IMR-90 (cell line): ENCODE measurements at regions not wholly inside any gene's neighbourhood (a gene's known extent, or its start where the extent isn't known, plus 50 kb on each side); places are given as distances from the start of the nearest gene placed in this dataset.
"Not testable (repeated sequence)": the region's sequence is repeated elsewhere in the genome, so short reads cannot be mapped to it uniquely, and the experiment has no call there.

Source experiments
- ATAC-seq: fragments of 200-7000 bp; cut with Tn5 transposase; 2 replicates; pipeline ENCODE4 v1.9.1; 2020; ENCODE audit warnings: low read depth, mild to moderate bottlenecking, moderate library complexity
- BruUV-seq: library from RNA; stranded (reverse); fragments of 400-500 nt; replicated peaks from 2 replicates; lab custom pipeline; 2021; lab: Mats Ljungman, UMichigan
- CTCF ChIA-PET: fragments of 300-600 bp; formaldehyde crosslinking; extraction: SDS; loops from one replicate; lab custom pipeline; 2021; ENCODE audit warnings: antibody characterized with exemption; lab: Yijun Ruan, JAX
- POLR2A ChIA-PET: fragments of 300-600 bp; sonication (Branson Sonifier 250); formaldehyde crosslinking; loops from one replicate; lab custom pipeline; 2022; ENCODE audit warnings: antibody characterized with exemption; ENCODE audit not compliant: unreplicated experiment; lab: Charles Lee
- DNase-seq: peaks from one replicate; pipeline ENCODE4 v3.0.0; 2013
- H2AFZ ChIP-seq: replicated peaks from 2 replicates; pipeline ENCODE3; 2013; ENCODE audit warnings: low read length, mild to moderate bottlenecking; ENCODE audit not compliant: poor library complexity
- H2AK5ac ChIP-seq: 2 replicates; pipeline ENCODE4 v1.6.1; 2013; ENCODE audit warnings: low read depth, low read length, inconsistent platforms
- H2AK9ac ChIP-seq: replicated peaks from 2 replicates; pipeline ENCODE3; 2013; ENCODE audit warnings: mild to moderate bottlenecking, low read depth, low read length, moderate library complexity; ENCODE audit not compliant: poor library complexity
- H2BK120ac ChIP-seq: 2 replicates; pipeline ENCODE4 v1.6.1; 2013; ENCODE audit warnings: low read depth, low read length, inconsistent platforms
- H2BK15ac ChIP-seq: 3 replicates; pipeline ENCODE4 v1.6.1; 2013; ENCODE audit warnings: low read depth, low read length, inconsistent platforms
- H2BK20ac ChIP-seq: 2 replicates; pipeline ENCODE4 v1.6.1; 2013; ENCODE audit warnings: low read depth, mild to moderate bottlenecking, inconsistent platforms, low read length, moderate library complexity
- H2BK5ac ChIP-seq: 2 replicates; pipeline ENCODE4 v1.6.1; 2013; ENCODE audit warnings: mild to moderate bottlenecking, low read depth, low read length, inconsistent platforms; ENCODE audit not compliant: poor library complexity, severe bottlenecking
- H3K14ac ChIP-seq: replicated peaks from 2 replicates; pipeline ENCODE4 v1.6.1; 2013; ENCODE audit warnings: low read depth, low read length, inconsistent platforms
- H3K18ac ChIP-seq: 2 replicates; pipeline ENCODE4 v1.6.1; 2013; ENCODE audit warnings: low read depth, low read length, control low read depth
- H3K23ac ChIP-seq: 2 replicates; pipeline ENCODE4 v1.6.1; 2013; ENCODE audit warnings: low read depth, low read length, inconsistent platforms
- H3K27ac ChIP-seq: 2 replicates; pipeline ENCODE4 v1.5.1; 2013; ENCODE audit warnings: mild to moderate bottlenecking, control low read depth, low read length; ENCODE audit not compliant: insufficient read depth
- H3K27me3 ChIP-seq: 2 replicates; pipeline ENCODE4 v1.6.1; 2013; ENCODE audit warnings: low read length; ENCODE audit not compliant: control insufficient read depth, insufficient read depth
- H3K36me3 ChIP-seq: 2 replicates; pipeline ENCODE4 v1.6.1; 2013; ENCODE audit warnings: low read length, mixed read lengths; ENCODE audit not compliant: control insufficient read depth, insufficient read depth
- H3K4ac ChIP-seq: 2 replicates; pipeline ENCODE4 v1.6.1; 2013; ENCODE audit warnings: low read depth, low read length, inconsistent platforms
- H3K4me1 ChIP-seq: 2 replicates; pipeline ENCODE4 v1.6.1; 2013; ENCODE audit warnings: low read length, mixed read lengths; ENCODE audit not compliant: control insufficient read depth, insufficient read depth
- H3K4me2 ChIP-seq: 2 replicates; pipeline ENCODE4 v1.6.1; 2013; ENCODE audit warnings: low read depth, mild to moderate bottlenecking, control low read depth, low read length, moderate library complexity
- H3K4me3 ChIP-seq: 2 replicates; pipeline ENCODE4 v1.5.1; 2013; ENCODE audit warnings: low read depth, mild to moderate bottlenecking, control low read depth, low read length, moderate library complexity; ENCODE audit not compliant: insufficient read depth
- H3K56ac ChIP-seq: 2 replicates; pipeline ENCODE4 v1.6.1; 2013; ENCODE audit warnings: low read length, inconsistent platforms; ENCODE audit not compliant: insufficient read depth; ENCODE audit errors: extremely low read depth
- H3K79me1 ChIP-seq, 2 experiments: 2 replicates each; pipeline ENCODE4 v1.6.1; 2013; ENCODE audit warnings: low read length in 2 of 2, inconsistent platforms in 1 of 2, low read depth in 1 of 2
- H3K9ac ChIP-seq: 2 replicates; pipeline ENCODE4 v1.6.1; 2013; ENCODE audit warnings: low read depth, low read length, control low read depth
- H3K9me1 ChIP-seq: 2 replicates; pipeline ENCODE4 v1.6.1; 2013; ENCODE audit warnings: low read length, inconsistent platforms; ENCODE audit not compliant: insufficient read depth
- H3K9me3 ChIP-seq: 2 replicates; pipeline ENCODE4 v1.6.1; 2013; ENCODE audit warnings: low read length; ENCODE audit not compliant: control insufficient read depth, insufficient read depth
- H4K20me1 ChIP-seq: 2 replicates; pipeline ENCODE4 v1.6.1; 2013; ENCODE audit warnings: low read length, inconsistent platforms; ENCODE audit not compliant: insufficient read depth
- H4K5ac ChIP-seq: 2 replicates; pipeline ENCODE4 v1.6.1; 2013; ENCODE audit warnings: mild to moderate bottlenecking, low read depth, low read length, control low read depth
- H4K8ac ChIP-seq, 2 experiments: 2 replicates each; pipeline ENCODE4 v1.6.1; 2013; ENCODE audit warnings: low read depth in 2 of 2, low read length in 2 of 2, control low read depth in 1 of 2, inconsistent platforms in 1 of 2
- H4K91ac ChIP-seq: 2 replicates; pipeline ENCODE4 v1.6.1; 2013; ENCODE audit warnings: low read depth, low read length, inconsistent platforms; ENCODE audit not compliant: insufficient read depth
- CEBPB ChIP-seq: IDR thresholded peaks from 2 replicates; pipeline ENCODE4 v1.6.1; 2012; ENCODE audit warnings: low read depth, low read length, improper control_type of control experiment
- CHD1 ChIP-seq: IDR thresholded peaks from 2 replicates; pipeline ENCODE4 v1.6.1; 2012; ENCODE audit warnings: low read depth, low read length, improper control_type of control experiment
- MAFK ChIP-seq: IDR thresholded peaks from 2 replicates; pipeline ENCODE4 v1.6.1; 2012; ENCODE audit warnings: low read depth, low read length, improper control_type of control experiment
- MAZ ChIP-seq: IDR thresholded peaks from 2 replicates; pipeline ENCODE4 v1.6.1; 2012; ENCODE audit warnings: low read depth, mild to moderate bottlenecking, low read length, improper control_type of control experiment, moderate library complexity, borderline replicate concordance
- MXI1 ChIP-seq: IDR thresholded peaks from 2 replicates; pipeline ENCODE4 v1.6.1; 2012; ENCODE audit warnings: low read depth, mild to moderate bottlenecking, low read length, moderate library complexity, borderline replicate concordance
- NFE2L2 ChIP-seq: fragments of 150-350 bp; IDR thresholded peaks from 2 replicates; pipeline ENCODE4 v1.6.1; 2016; ENCODE audit warnings: low read depth, mild to moderate bottlenecking, low read length
- RFX5 ChIP-seq: IDR thresholded peaks from 2 replicates; pipeline ENCODE4 v1.8.0; 2012; ENCODE audit warnings: low read depth, mild to moderate bottlenecking, low read length, moderate library complexity
- SMC3 ChIP-seq: fragments of 150-350 bp; IDR thresholded peaks from 2 replicates; pipeline ENCODE4 v1.6.1; 2016; ENCODE audit warnings: low read depth, mild to moderate bottlenecking, antibody characterized with exemption, low read length, moderate library complexity
- WGBS, 2 experiments: methylation state at CpG; one replicate each; pipeline versions ENCODE4 v1.1.5 to v1.1.7; 2013; ENCODE audit warnings: missing lambda C conversion rate in 2 of 2; ENCODE audit not compliant: insufficient read length in 1 of 2; ENCODE audit errors: extremely low coverage in 2 of 2; 5-methylcytosine and 5-hydroxymethylcytosine counted together
- dilution Hi-C: fragments of 300-500 bp; cut with HindIII; formaldehyde crosslinking; loops from one replicate; pipeline ENCODE4 v1.14.3; 2018; ENCODE audit warnings: low sequenced_read_pairs; ENCODE audit not compliant: unreplicated experiment
- in situ Hi-C: fragments of 300-500 bp; cut with MboI; formaldehyde crosslinking; loops from 3 replicates; pipeline ENCODE4 v1.14.3; 2019; ENCODE audit warnings: low sequenced_read_pairs, inconsistent platforms, mixed read lengths
- intact Hi-C: fragments of 100-400 bp; cut with micrococcal nuclease; formaldehyde crosslinking; loops from 2 replicates; pipeline ENCODE4 v1.10.0; 2022

DNA sequence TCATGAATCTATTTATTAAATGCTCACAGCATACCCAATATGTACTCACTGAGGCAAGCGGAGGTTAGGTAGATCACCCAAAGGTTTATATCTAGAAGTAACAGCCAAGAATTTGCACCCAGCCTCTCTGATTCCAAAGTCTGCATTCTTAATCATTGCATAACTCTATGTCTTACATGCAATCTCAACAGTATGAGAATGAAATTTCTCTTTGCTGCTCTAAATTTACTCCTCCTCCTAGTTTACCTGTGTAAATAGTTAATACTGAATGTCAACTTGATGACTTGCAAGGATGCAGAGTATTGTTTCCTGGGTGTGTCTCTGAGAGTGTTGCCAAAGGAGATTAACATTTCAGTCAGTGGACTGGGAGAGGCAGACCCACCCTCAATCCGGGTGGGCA, 840.6 kb downstream of the BRINP3 start:
- Histone ChIP-seq H3K79me1 (no peaks in the 10 kb centered on the region), H4K8ac (no peak overlapping the region), H3K27ac (no peak overlapping the region), H3K4me2 (no peak overlapping the region), H3K4ac (no peak overlapping the region), H2AK5ac (no peak overlapping the region), H3K9me1 (no peaks in the 10 kb centered on the region), H3K23ac (no peak overlapping the region), H3K9ac (no peak overlapping the region), H2BK5ac (no peak overlapping the region), H2AFZ (no peak overlapping the region), H2BK120ac (no peak overlapping the region), H3K27me3 (no peaks in the 10 kb centered on the region), H3K56ac (no peak overlapping the region), H4K5ac (no peak overlapping the region), H3K18ac (no peak overlapping the region), H3K4me3 (no peak overlapping the region), H4K91ac (no peak overlapping the region), H3K4me1 (no peaks in the 10 kb centered on the region), H2AK9ac (no peak overlapping the region), H3K14ac (no peak overlapping the region), H4K20me1 (no peaks in the 10 kb centered on the region), H2BK15ac (no peak overlapping the region), H3K36me3 (no peaks in the 10 kb centered on the region), H2BK20ac (no peak overlapping the region), H3K9me3 (no peaks in the 10 kb centered on the region)
- WGBS, 2 experiments, result no CpG with 5 or more reads among the region's 2 CpGs
- intact Hi-C loops, result no loop called here
- ATAC-seq, result no peak
- in situ Hi-C loops, result no loop called here
- ChIA-PET CTCF (no interaction called here), POLR2A (no interaction called here)
- DNase-seq, result no peak
- TF ChIP-seq MXI1 (no peak), MAFK (no peak), MAZ (no peak), RFX5 (no peak), CEBPB (0 out of 2 replicates have a peak, but pooled peaks have one; percentile 5), SMC3 (no peak), CHD1 (no peak), NFE2L2 (no peak)
- BruUV-seq, result no TSS peak
- dilution Hi-C loops, result no loop called here

DNA sequence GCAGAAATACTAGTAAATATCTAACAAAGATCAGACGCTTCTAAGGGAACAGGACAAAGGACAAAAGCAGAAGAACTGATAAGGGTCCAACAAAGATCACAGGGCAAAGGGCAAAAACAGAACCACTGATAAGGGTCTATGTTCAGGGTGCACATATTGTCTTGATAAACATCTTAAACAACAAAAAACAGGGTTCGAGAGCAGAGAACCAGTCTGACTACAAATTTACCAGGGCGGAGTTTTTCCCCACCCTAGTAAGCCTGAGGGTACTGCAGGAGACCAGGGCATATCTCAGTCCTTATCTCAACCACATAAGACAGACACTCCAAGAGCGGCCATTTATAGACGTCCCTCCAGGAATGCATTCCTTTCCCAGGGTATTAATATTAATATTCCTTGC, 833.5 kb downstream of the BRINP3 start:
- whole genome bisulfite sequencing, 2 experiments, result no CpG with 5 or more reads among the region's 5 CpGs

More for the DNA sequence above, 833.5 kb downstream of the BRINP3 start:
- in situ Hi-C loops, H3K4me3 ChIP-seq, ATAC-seq, H3K9ac ChIP-seq, BruUV-seq, H4K20me1 ChIP-seq, H3K4me2 ChIP-seq, CTCF ChIA-PET, H2BK20ac ChIP-seq, H3K4me1 ChIP-seq, H4K5ac ChIP-seq, H3K27me3 ChIP-seq, H3K9me3 ChIP-seq, DNase-seq, H3K36me3 ChIP-seq, H2AK9ac ChIP-seq, H2BK120ac ChIP-seq, H4K91ac ChIP-seq, H3K14ac ChIP-seq, H3K4ac ChIP-seq, H3K56ac ChIP-seq, H2AFZ ChIP-seq, H3K79me1 ChIP-seq, POLR2A ChIA-PET, H3K9me1 ChIP-seq, H2AK5ac ChIP-seq, H3K18ac ChIP-seq, H2BK15ac ChIP-seq, H3K23ac ChIP-seq, dilution Hi-C loops, H3K27ac ChIP-seq, H2BK5ac ChIP-seq, H4K8ac ChIP-seq: not testable (repeated sequence)
- intact Hi-C loops, result loop anchor here (1.0 kb wide), 1 partner anchor 17 kb away; no protein-coding TSS in a partner anchor
